Chondrocyte (in vitro differentiated cells): ENCODE measurements at regions not wholly inside any gene's neighbourhood (a gene's known extent, or its start where the extent isn't known, plus 50 kb on each side); places are given as distances from the start of the nearest gene placed in this dataset.
A peak's percentile ranks its signal among the peaks of the same experiment; 100 is the strongest.

Source experiments
- DNase-seq: peaks from one replicate; pipeline ENCODE4 v3.0.0; 2021; ENCODE audit warnings: mixed read lengths, low spot score
- H3K27ac Mint-ChIP-seq: one replicate; pipeline ENCODE4 v1.8.0; 2021; ENCODE audit warnings: mild to moderate bottlenecking, moderate library complexity, mixed read lengths; ENCODE audit not compliant: unreplicated experiment
- H3K27me3 Mint-ChIP-seq: 2 replicates; pipeline ENCODE4 v1.8.0; 2021; ENCODE audit warnings: low read depth, mixed read lengths
- H3K36me3 Mint-ChIP-seq: 2 replicates; pipeline ENCODE4 v1.8.0; 2021; ENCODE audit warnings: low read depth, mixed read lengths
- H3K4me1 Mint-ChIP-seq: 2 replicates; pipeline ENCODE4 v1.8.0; 2021; ENCODE audit warnings: low read depth, mild to moderate bottlenecking, mixed read lengths
- H3K4me3 Mint-ChIP-seq: one replicate; pipeline ENCODE4 v1.8.0; 2021; ENCODE audit warnings: mild to moderate bottlenecking, moderate library complexity, mixed read lengths; ENCODE audit not compliant: unreplicated experiment
- H3K9me3 Mint-ChIP-seq: 2 replicates; pipeline ENCODE4 v1.8.0; 2021; ENCODE audit warnings: low read depth, mixed read lengths
- TF ChIP-seq, protein P1 (sequence below): fragments of 200-600 bp; sonication (generic); IDR thresholded peaks from 2 replicates; pipeline ENCODE4 v1.5.0; 2021; ENCODE audit warnings: antibody characterized with exemption, mild to moderate bottlenecking, moderate library complexity

GRCh38 chr6:166017032-166017635 lies 150.5 kb downstream of the TBXT start:
- TF ChIP-seq, protein P1, sequence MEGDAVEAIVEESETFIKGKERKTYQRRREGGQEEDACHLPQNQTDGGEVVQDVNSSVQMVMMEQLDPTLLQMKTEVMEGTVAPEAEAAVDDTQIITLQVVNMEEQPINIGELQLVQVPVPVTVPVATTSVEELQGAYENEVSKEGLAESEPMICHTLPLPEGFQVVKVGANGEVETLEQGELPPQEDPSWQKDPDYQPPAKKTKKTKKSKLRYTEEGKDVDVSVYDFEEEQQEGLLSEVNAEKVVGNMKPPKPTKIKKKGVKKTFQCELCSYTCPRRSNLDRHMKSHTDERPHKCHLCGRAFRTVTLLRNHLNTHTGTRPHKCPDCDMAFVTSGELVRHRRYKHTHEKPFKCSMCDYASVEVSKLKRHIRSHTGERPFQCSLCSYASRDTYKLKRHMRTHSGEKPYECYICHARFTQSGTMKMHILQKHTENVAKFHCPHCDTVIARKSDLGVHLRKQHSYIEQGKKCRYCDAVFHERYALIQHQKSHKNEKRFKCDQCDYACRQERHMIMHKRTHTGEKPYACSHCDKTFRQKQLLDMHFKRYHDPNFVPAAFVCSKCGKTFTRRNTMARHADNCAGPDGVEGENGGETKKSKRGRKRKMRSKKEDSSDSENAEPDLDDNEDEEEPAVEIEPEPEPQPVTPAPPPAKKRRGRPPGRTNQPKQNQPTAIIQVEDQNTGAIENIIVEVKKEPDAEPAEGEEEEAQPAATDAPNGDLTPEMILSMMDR, result no peak
- peaks cover 3% of the 10 kb centered on the region for H3K36me3 Mint-ChIP-seq

GRCh38 chr6:166014966-166015365 lies 152.7 kb downstream of the TBXT start:
- Mint-ChIP-seq H3K4me3 (no peak overlapping the region), H3K27ac (no peak overlapping the region), H3K36me3 (peaks cover 3% of the 10 kb centered on the region), H3K4me1 (peaks cover 6% of the 10 kb centered on the region), H3K27me3 (no peaks in the 10 kb centered on the region), H3K9me3 (peaks cover 27% of the 10 kb centered on the region)
- DNase-seq, result no peak
- TF ChIP-seq, protein P1, result no peak

More at GRCh38 chr6:166017032-166017635, 150.5 kb downstream of the TBXT start:
- H3K4me1 Mint-ChIP-seq, result no peaks in the 10 kb centered on the region
- no peak overlapping the region for H3K27ac Mint-ChIP-seq
- DNase-seq, result no peak
- H3K27me3 Mint-ChIP-seq, result no peaks in the 10 kb centered on the region
- H3K4me3 Mint-ChIP-seq, result no peak overlapping the region
- peaks cover 27% of the 10 kb centered on the region for H3K9me3 Mint-ChIP-seq

GRCh38 chr6:166010136-166010960 lies 157.3 kb downstream of the TBXT start:
- peaks cover 10% of the 10 kb centered on the region for H3K27me3 Mint-ChIP-seq
- no peaks in the 10 kb centered on the region for H3K36me3 Mint-ChIP-seq
- TF ChIP-seq, protein P1, result no peak
- no peak for DNase-seq
- no peak overlapping the region for H3K27ac Mint-ChIP-seq
- H3K4me3 Mint-ChIP-seq, result no peak overlapping the region
- H3K4me1 Mint-ChIP-seq, result peaks cover 39% of the 10 kb centered on the region
- H3K9me3 Mint-ChIP-seq, result no peaks in the 10 kb centered on the region

DNA sequence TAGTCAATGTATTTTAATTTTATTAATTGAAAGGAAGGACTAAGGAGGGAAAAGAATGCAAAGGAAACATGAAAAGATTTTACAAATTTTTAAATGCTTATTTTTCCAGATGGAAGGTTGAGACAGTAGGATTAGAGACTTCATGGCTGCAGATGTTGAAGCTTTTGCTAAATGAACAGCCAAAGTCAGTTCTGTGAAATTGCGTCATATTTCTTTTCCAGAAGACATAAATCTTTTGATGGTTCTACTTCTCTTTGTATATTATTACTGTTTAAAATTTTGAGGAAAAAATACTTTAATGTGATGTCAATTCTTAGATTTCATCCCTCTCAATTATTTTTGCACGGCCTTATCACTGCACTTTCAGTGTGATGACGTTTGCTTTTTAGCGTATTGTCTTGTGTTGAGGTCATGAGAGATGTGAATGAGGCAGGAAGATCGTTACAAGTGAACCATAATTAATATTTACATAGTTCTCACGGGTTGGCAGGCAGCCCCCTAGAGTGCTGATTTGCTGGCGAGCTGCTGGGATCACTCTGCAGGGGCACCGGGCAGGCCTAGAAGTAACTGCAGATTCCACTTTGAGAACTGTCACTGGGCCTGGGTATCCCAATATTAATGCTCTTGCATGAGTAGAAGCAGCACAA lies 158.1 kb downstream of the TBXT start:
- Mint-ChIP-seq H3K4me1 (peaks cover 39% of the 10 kb centered on the region), H3K4me3 (peak overlapping the region; percentile 61), H3K27me3 (peaks cover 10% of the 10 kb centered on the region), H3K9me3 (no peaks in the 10 kb centered on the region), H3K27ac (no peak overlapping the region), H3K36me3 (no peaks in the 10 kb centered on the region)
- TF ChIP-seq, protein P1, result no peak
- DNase-seq, result no peak
